ENCODE measurements at regions not wholly inside any gene's neighbourhood (a gene's known extent, or its start where the extent isn't known, plus 50 kb on each side); places are given as distances from the start of the nearest gene placed in this dataset.
"Not testable (repeated sequence)": the region's sequence is repeated elsewhere in the genome, so short reads cannot be mapped to it uniquely, and the experiment has no call there.

- DNase-seq (ENCODE audit: low spot score) = not testable (repeated sequence)
These were observed 1240.0 kb downstream of the EFNA5 start for GRCh38 chr5:106430733-106431132.

GRCh38 chr5:106423109-106423897 is 1247.4 kb downstream of the EFNA5 start:
- no peak for DNase-seq (ENCODE audit: low spot score)

DNA sequence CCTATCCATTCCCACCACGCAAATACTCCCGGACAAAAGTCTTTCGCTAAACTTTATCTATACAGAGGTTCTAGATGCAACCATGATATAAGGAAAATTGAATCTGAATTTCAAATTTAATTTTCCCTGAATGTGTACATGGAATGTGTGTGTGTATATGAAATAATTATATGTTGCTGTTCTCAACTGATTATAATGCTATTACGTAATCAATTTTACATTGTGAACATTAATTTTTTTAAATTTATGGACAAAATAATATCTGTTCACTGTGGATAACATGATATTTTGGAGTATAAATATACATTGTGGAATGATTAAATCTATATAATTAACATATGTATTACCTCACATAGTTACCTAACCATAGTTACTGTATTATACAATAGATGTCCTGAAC is 1250.6 kb downstream of the EFNA5 start:
- no peak for DNase-seq (ENCODE audit: low spot score)

DNA sequence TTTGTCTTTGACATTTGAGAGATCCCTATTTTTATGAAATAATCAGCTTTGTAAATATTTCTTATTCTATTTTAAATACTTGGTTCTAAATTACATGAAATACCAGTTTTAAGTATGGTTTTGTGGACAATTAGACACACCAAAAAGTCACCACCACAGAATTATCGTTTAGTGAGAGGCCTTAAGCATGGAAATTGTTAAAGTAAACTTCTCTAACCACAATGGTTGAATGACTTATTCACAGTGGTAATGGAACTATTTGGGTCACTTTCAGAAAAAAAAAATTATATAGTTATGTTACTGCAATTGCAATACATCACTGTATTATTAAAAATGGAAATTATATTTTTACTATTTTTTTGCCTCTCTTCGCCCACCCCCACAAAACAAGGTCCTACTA is 1252.5 kb downstream of the EFNA5 start:
- no peak for DNase-seq (ENCODE audit: low spot score)

- no peak for DNase-seq (ENCODE audit: low spot score)
These were observed 1253.2 kb downstream of the EFNA5 start for GRCh38 chr5:106417566-106417965.

DNA sequence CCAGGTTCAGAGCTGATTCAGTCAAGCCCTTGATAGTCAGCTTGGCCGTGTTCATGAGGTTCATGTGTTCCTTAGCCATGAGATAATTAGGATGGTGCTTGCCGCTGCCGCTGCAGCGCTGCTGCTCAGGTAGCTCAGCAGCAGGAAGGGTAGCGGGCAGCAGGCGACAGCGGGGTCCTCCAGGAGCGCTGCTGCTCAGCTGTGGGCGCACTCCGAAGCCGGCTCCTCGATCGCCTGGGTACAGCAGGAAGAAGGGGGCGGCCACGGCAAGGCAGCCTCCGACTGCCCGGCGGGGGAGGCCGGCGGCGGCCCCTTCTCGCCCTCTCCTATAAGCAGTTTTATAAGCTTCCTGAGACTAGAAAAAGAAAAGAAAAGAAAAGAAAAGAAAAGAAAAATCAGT is 1253.6 kb downstream of the EFNA5 start:
- no peak for DNase-seq (ENCODE audit: low spot score)

DNA sequence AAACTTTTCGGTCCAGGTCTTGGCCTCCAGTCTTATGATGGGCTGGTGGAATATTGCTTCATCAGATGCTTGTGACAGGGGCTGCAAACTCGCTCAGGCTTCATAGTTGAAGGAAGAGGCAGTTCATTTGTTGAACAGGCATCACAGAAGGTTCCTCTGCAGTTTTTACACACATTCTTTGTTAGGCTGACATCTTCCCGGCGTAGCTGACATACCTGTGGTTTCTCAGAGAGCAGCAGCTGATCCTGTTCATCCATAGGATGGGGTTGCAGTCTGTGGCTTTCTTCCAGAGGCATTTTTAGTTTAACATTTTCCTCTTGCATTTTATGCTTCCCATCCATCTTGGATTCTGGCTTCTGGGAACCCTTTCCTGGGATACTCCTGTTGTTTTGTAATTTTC is 1255.2 kb downstream of the EFNA5 start:
- DNase-seq (ENCODE audit: low spot score) = no peak

DNA sequence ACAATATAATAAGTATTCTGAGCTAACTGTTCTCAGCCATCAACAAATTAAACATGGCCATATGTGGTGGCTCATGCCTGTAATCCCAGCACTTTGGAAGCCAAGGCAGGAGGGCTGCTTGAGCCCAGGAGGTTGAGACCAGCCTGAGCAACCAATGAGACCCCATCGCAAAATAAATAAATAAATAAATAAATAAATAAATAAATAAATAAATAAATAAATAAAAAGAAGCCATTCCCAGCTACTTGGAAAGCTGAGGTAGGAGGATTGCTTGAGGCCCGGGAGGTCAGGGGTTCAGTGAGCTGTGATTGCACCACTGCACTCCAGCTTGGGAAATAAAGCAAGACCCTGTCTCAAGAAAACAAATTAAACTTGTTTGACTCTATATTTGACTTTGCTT is 1256.4 kb downstream of the EFNA5 start:
- no peak for DNase-seq (ENCODE audit: low spot score)

- DNase-seq (ENCODE audit: low spot score) = no peak
These were observed 1258.1 kb downstream of the EFNA5 start for GRCh38 chr5:106412606-106413005.

GRCh38 chr5:106408570-106408969 is 1262.2 kb downstream of the EFNA5 start:
- DNase-seq (ENCODE audit: low spot score) = no peak

DNA sequence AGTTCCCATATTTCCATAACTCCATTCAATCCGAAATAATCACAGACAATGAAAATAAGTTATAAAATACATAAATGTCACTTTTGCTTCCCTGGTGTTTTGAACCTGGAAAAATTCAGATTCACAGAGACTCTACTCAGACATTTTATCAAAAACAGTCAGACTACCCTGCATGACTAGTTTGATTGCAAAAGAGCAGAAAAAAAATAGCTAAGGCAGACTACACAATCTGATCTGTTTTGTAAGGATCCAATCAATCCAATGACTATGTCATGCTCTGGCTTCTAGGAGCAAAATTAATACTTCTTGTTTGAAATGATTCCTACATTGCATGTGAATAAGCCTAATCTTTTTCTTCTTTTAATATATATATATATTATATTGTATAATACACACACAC is 1262.6 kb downstream of the EFNA5 start:
- no peak for DNase-seq (ENCODE audit: low spot score)

- no peak for DNase-seq (ENCODE audit: low spot score)
These were observed 1269.2 kb downstream of the EFNA5 start for GRCh38 chr5:106401561-106401960.

GRCh38 chr5:106399391-106399790 is 1271.3 kb downstream of the EFNA5 start:
- no peak for DNase-seq (ENCODE audit: low spot score)

GRCh38 chr5:106397700-106398099 is 1273.0 kb downstream of the EFNA5 start:
- DNase-seq (ENCODE audit: low spot score) = no peak

- no peak for DNase-seq (ENCODE audit: low spot score)
These were observed 1277.5 kb downstream of the EFNA5 start for GRCh38 chr5:106393276-106393675.

GRCh38 chr5:106392766-106393165 is 1278.0 kb downstream of the EFNA5 start:
- no peak for DNase-seq (ENCODE audit: low spot score)

GRCh38 chr5:106387767-106388166 is 1283.0 kb downstream of the EFNA5 start:
- not testable (repeated sequence) for DNase-seq (ENCODE audit: low spot score)

DNA sequence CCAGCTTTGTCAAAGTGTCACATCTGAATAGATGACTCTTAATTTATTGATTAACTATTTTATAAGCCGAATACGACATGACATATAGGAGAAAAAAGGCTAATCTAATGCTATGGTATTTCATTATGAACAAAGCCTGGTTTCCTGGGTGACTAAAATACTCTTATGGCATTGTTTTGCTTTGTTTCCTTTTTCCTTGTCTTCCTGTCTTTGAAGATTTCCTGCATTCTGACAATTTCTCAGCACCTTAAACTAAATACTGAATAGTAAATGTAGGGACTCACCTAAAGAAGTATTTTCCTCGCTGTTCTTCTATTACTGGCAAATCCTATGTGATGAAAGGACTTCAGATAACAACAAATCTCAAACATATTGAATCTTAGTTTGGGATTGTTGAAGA is 1284.5 kb downstream of the EFNA5 start:
- no peak for DNase-seq (ENCODE audit: low spot score)

DNA sequence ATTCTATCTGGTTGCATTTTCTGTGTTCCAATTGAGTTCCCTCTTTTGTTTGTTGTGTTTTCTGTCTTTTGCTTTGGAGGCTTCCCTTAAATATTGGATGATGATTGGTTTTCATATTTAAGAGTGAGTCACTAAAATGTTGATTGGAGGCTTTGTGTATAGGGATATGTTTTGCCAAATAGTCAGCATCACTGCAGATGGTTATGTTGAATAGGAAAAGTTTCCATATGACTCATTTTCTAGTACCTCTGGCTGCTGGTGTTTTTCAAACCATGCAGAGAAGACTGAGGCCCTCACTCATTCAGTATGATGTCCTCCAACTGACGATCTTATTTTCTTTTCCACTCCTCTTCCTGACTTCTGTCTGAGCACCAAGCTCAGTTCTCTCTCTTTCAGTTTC is 1290.0 kb downstream of the EFNA5 start:
- no peak for DNase-seq (ENCODE audit: low spot score)

DNA sequence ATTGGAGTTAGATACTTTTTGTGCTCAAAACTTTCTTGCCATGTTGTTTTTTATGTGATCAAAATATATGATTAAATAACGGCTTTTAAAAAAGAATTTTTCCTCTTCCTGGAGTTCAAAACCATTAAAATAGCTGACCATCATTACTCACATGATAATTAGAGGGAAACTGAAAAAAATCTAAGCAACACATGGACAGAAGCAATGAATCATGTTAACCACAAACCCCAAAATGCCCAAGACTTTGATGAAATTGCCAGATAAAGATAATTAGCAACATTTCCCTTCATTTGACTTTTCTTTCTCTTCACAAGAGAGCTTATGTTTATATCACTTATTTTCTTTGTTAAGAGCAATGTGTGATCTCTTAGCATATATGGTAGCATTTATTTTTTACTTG is 1294.2 kb downstream of the EFNA5 start:
- DNase-seq (ENCODE audit: low spot score) = no peak

DNA sequence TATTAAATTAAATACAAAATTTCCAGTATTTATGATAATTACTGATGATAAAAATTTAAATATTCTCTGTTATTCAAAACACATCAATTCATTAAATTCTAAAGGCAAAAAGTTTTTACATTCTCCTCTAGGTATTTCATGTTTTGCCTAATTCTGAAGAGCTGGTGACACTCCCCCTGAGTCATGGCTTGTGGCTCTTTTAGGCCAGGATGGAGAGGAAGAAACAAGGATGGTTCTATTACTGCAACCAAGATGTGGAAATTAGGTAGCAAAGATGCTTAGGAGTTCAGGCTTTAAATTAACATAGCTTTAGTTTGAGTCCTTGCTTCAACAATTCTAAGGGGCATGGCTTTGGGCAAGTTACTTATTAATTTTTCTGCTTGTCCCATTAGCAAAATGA is 1295.8 kb downstream of the EFNA5 start:
- DNase-seq (ENCODE audit: low spot score) = no peak

DNA sequence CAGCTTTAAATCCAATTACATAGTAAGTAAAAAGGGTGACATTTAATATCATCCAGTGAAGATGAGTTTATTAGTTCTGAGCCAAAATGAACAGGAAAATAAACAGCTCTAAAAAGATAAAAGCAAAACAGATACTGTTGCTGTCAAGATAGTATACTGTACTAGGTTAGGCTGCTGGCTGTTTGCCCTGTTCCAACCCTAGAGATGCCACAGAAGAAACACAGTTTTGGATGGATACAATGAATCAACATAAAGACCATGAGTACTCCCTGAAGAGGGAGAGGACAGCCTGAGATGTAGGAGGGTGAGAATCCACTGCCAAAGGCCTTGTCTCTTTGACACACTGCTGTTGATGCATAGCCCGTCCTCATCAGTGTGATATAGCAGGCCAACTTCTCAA is 1302.7 kb downstream of the EFNA5 start:
- no peak for DNase-seq (ENCODE audit: low spot score)

DNA sequence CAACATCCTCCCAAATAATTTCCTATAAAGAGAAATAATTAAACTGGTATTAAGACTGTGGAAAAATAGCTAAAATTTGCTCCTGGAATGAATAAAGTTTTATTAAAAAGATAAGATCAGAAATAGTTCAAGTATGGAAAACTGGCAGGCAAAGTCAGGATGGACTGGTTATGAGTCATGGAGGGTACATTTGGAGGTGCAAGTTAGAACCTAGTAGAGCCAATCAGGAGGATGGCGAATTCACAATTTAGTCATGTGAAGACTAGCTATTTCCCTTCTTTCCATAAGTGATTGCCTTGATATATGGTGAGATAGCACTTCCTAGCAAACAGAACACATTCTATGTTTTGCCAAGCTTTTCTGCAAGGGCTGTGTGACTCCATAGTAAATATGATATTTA is 1303.5 kb downstream of the EFNA5 start:
- DNase-seq (ENCODE audit: low spot score) = no peak

GRCh38 chr5:106363578-106363977 is 1307.2 kb downstream of the EFNA5 start:
- DNase-seq (ENCODE audit: low spot score) = no peak
